ENCODE measurements at regions not wholly inside any gene's neighbourhood (a gene's known extent, or its start where the extent isn't known, plus 50 kb on each side); places are given as distances from the start of the nearest gene placed in this dataset.

GRCh38 chr21:29475329-29475728 is 176.6 kb downstream of the BACH1 start:
- DNase-seq (ENCODE audit: low read depth, low spot score), result no peak
- Histone ChIP-seq H3K27ac (no peak overlapping the region), H3K4me3 (no peak overlapping the region), H3K9me3 (ENCODE audit: low read depth, low read length) (no peaks in the 10 kb centered on the region), H3K9ac (ENCODE audit: insufficient read length) (no peak overlapping the region), H3K36me3 (ENCODE audit: insufficient read depth, low read length) (no peaks in the 10 kb centered on the region)
- TF ChIP-seq FOXP2 (optimal IDR thresholded peaks at IDR 0.05; ENCODE audit: control extremely low read depth, extremely low read length, insufficient read depth) (no peak), POLR2AphosphoS5 (IDR thresholded peaks at IDR 0.05; ENCODE audit: borderline replicate concordance, low read depth, low read length) (no peak), EZH2 (IDR thresholded peaks at IDR 0.05) (no peak)

DNA sequence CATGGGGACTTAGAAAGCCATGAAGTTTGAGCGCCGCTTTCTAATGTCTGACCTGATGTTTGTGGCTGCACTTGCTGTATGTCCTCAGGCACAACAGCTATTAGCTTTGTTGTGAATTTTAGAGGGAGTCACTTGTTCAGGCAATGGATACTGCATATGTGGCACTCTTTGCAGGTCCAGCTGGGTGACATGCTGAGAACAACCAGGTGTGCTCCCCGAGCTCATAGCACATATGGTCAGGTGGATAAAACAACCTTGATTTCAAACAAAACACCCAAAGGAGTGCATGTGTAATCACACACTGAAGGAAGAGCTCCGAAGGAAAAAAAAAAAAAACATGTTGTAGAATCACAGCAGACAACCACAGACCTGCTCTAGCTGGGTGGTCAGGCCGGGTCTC is 178.6 kb downstream of the BACH1 start:
- TF ChIP-seq POLR2AphosphoS5 (IDR thresholded peaks at IDR 0.05; ENCODE audit: borderline replicate concordance, low read depth, low read length) (no peak), EZH2 (IDR thresholded peaks at IDR 0.05) (no peak), FOXP2 (optimal IDR thresholded peaks at IDR 0.05; ENCODE audit: control extremely low read depth, extremely low read length, insufficient read depth) (no peak)
- Histone ChIP-seq H3K27ac (peak overlapping the region; percentile 80; the same call in 1 of the 2 replicates), H3K9ac (ENCODE audit: insufficient read length) (peak overlapping the region; percentile 60)

DNA sequence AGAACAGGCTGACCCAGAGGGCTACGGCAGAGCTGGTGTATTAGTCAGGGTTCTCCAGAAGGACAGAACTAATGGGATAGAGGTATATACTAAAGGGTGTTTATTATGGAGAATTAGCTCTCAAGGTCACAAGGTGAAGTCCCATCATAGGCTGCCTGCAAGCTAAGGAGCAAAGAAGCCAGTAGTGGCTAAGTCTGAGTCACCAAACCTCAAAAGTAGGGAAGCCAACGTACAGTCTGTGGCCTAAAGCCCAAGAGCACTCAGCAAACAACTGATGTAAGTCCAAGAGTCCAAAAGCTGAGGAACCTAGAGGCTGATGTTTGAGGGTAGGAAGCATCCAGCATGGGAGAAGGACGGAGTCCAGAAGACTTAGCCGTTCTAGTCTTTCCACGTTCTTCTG is 179.2 kb downstream of the BACH1 start:
- Histone ChIP-seq H3K9ac (ENCODE audit: insufficient read length) (no peak overlapping the region), H3K4me3 (no peak overlapping the region), H3K27ac (no peak overlapping the region), H3K36me3 (ENCODE audit: insufficient read depth, low read length) (no peaks in the 10 kb centered on the region), H3K9me3 (ENCODE audit: low read depth, low read length) (no peaks in the 10 kb centered on the region)
- no peak for DNase-seq (ENCODE audit: low read depth, low spot score)
- no peak for TF ChIP-seq POLR2AphosphoS5 (IDR thresholded peaks at IDR 0.05; ENCODE audit: borderline replicate concordance, low read depth, low read length)
- TF ChIP-seq FOXP2 (optimal IDR thresholded peaks at IDR 0.05; ENCODE audit: control extremely low read depth, extremely low read length, insufficient read depth), result no peak
- TF ChIP-seq EZH2 (IDR thresholded peaks at IDR 0.05), result no peak

More for the DNA sequence above, 178.6 kb downstream of the BACH1 start:
- Histone ChIP-seq H3K9me3 (ENCODE audit: low read depth, low read length) (no peaks in the 10 kb centered on the region), H3K4me3 (peak overlapping the region; percentile 69; the same call in 1 of the 2 replicates), H3K36me3 (ENCODE audit: insufficient read depth, low read length) (no peaks in the 10 kb centered on the region)
- no peak for DNase-seq (ENCODE audit: low read depth, low spot score)

GRCh38 chr21:29481081-29481480 is 182.4 kb downstream of the BACH1 start:
- Histone ChIP-seq H3K9ac (ENCODE audit: insufficient read length) (no peak overlapping the region), H3K27ac (peak overlapping the region; percentile 90), H3K4me3 (peak overlapping the region; percentile 34), H3K36me3 (ENCODE audit: insufficient read depth, low read length) (no peaks in the 10 kb centered on the region), H3K9me3 (ENCODE audit: low read depth, low read length) (no peaks in the 10 kb centered on the region)
- DNase-seq (ENCODE audit: low read depth, low spot score), result peak; percentile 71
- TF ChIP-seq EZH2 (IDR thresholded peaks at IDR 0.05), result no peak
- no peak for TF ChIP-seq POLR2AphosphoS5 (IDR thresholded peaks at IDR 0.05; ENCODE audit: borderline replicate concordance, low read depth, low read length)
- no peak for TF ChIP-seq FOXP2 (optimal IDR thresholded peaks at IDR 0.05; ENCODE audit: control extremely low read depth, extremely low read length, insufficient read depth)

DNA sequence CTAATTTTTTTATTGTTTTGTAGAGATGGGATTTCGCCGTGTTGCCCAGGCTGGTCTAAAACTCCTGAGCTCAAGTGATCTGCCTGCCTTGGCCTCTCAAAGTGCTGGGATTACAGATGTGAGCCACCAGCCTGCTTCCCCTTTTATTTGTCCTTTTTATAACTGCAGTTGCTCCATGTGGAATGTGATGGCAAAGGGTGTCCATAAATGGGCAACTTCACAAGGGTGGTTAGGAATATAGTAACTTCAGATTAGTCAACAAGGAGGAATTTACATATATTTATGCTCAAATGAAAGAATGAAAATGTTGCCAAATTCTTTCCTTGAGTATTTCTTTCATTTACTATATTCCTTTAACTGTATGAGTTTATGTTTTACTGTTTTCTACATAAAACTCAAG is 182.9 kb downstream of the BACH1 start:
- no peak for DNase-seq (ENCODE audit: low read depth, low spot score)
- Histone ChIP-seq H3K9ac (ENCODE audit: insufficient read length) (no peak overlapping the region), H3K9me3 (ENCODE audit: low read depth, low read length) (no peaks in the 10 kb centered on the region), H3K4me3 (no peak overlapping the region), H3K27ac (peak overlapping the region; percentile 90), H3K36me3 (ENCODE audit: insufficient read depth, low read length) (no peaks in the 10 kb centered on the region)
- TF ChIP-seq EZH2 (IDR thresholded peaks at IDR 0.05) (no peak), FOXP2 (optimal IDR thresholded peaks at IDR 0.05; ENCODE audit: control extremely low read depth, extremely low read length, insufficient read depth) (no peak), POLR2AphosphoS5 (IDR thresholded peaks at IDR 0.05; ENCODE audit: borderline replicate concordance, low read depth, low read length) (no peak)

GRCh38 chr21:29486306-29486807 is 187.6 kb downstream of the BACH1 start:
- Histone ChIP-seq H3K36me3 (ENCODE audit: insufficient read depth, low read length) (no peaks in the 10 kb centered on the region), H3K9me3 (ENCODE audit: low read depth, low read length) (no peaks in the 10 kb centered on the region), H3K4me3 (peak overlapping the region; percentile 59), H3K27ac (peak overlapping the region; percentile 91), H3K9ac (ENCODE audit: insufficient read length) (peak overlapping the region; percentile 25)
- TF ChIP-seq POLR2AphosphoS5 (IDR thresholded peaks at IDR 0.05; ENCODE audit: borderline replicate concordance, low read depth, low read length), result no peak
- TF ChIP-seq EZH2 (IDR thresholded peaks at IDR 0.05), result no peak
- peak; percentile 59 for DNase-seq (ENCODE audit: low read depth, low spot score)

All from SK-N-MC (cell line).